H9 (cell line): ENCODE measurements at regions not wholly inside any gene's neighbourhood (a gene's known extent, or its start where the extent isn't known, plus 50 kb on each side); places are given as distances from the start of the nearest gene placed in this dataset.

Source experiments
- DNase-seq: peaks from one replicate; pipeline ENCODE4 v3.0.0-alpha.2; 2017
- H2AFZ ChIP-seq: one replicate; pipeline ENCODE4 v1.6.1; 2013; ENCODE audit warnings: mild to moderate bottlenecking, low read length, control low read depth, moderate library complexity
- H2AK5ac ChIP-seq: 2 replicates; pipeline ENCODE4 v1.6.1; 2013; ENCODE audit warnings: low read length, control low read depth, mixed read lengths; ENCODE audit not compliant: insufficient read length
- H2BK120ac ChIP-seq: one replicate; pipeline ENCODE4 v1.6.1; 2013; ENCODE audit warnings: low read depth, mild to moderate bottlenecking, low read length, control low read depth, inconsistent platforms; ENCODE audit not compliant: poor library complexity, severe bottlenecking
- H2BK12ac ChIP-seq: 2 replicates; pipeline ENCODE4 v1.6.1; 2013; ENCODE audit warnings: low read length, control low read depth, mixed read lengths, low read depth; ENCODE audit not compliant: insufficient read length
- H2BK15ac ChIP-seq: 2 replicates; pipeline ENCODE4 v1.6.1; 2013; ENCODE audit warnings: low read depth, low read length, control low read depth
- H2BK20ac ChIP-seq: one replicate; pipeline ENCODE4 v1.6.1; 2013; ENCODE audit warnings: low read depth, mild to moderate bottlenecking, low read length, control low read depth, inconsistent platforms; ENCODE audit not compliant: poor library complexity, severe bottlenecking
- H2BK5ac ChIP-seq: 2 replicates; pipeline ENCODE4 v1.6.1; 2013; ENCODE audit warnings: low read length, control low read depth, mixed read lengths; ENCODE audit not compliant: insufficient read length
- H3K14ac ChIP-seq: 2 replicates; pipeline ENCODE4 v1.6.1; 2013; ENCODE audit warnings: low read length, control low read depth; ENCODE audit not compliant: insufficient read depth
- H3K18ac ChIP-seq: 2 replicates; pipeline ENCODE4 v1.6.1; 2013; ENCODE audit warnings: low read depth, mild to moderate bottlenecking, mixed read lengths, low read length, control low read depth; ENCODE audit not compliant: insufficient read length
- H3K23ac ChIP-seq: 2 replicates; pipeline ENCODE4 v1.6.1; 2013; ENCODE audit warnings: low read length, control low read depth, mixed read lengths, low read depth; ENCODE audit not compliant: insufficient read length
- H3K23me2 ChIP-seq: 2 replicates; pipeline ENCODE4 v1.6.1; 2013; ENCODE audit warnings: low read depth, mild to moderate bottlenecking, mixed read lengths, low read length, control low read depth; ENCODE audit not compliant: insufficient read length, poor library complexity, severe bottlenecking
- H3K27ac ChIP-seq: 2 replicates; pipeline ENCODE4 v1.5.1; 2013; ENCODE audit warnings: low read length, control low read depth, mixed read lengths, low read depth; ENCODE audit not compliant: insufficient read length
- H3K27me3 ChIP-seq: 2 replicates; pipeline ENCODE4 v1.6.1; 2013; ENCODE audit warnings: low read length, control low read depth, inconsistent platforms; ENCODE audit not compliant: insufficient read depth
- H3K4ac ChIP-seq: 2 replicates; pipeline ENCODE4 v1.6.1; 2013; ENCODE audit warnings: low read depth, mild to moderate bottlenecking, control low read depth, inconsistent platforms, low read length, moderate library complexity
- H3K4me1 ChIP-seq: 2 replicates; pipeline ENCODE4 v1.6.1; 2013; ENCODE audit warnings: low read length, control low read depth, inconsistent platforms; ENCODE audit not compliant: insufficient read depth
- H3K4me2 ChIP-seq: 2 replicates; pipeline ENCODE4 v1.6.1; 2013; ENCODE audit warnings: low read length, control low read depth, mixed read lengths; ENCODE audit not compliant: insufficient read length, insufficient read depth
- H3K56ac ChIP-seq: 2 replicates; pipeline ENCODE4 v1.6.1; 2013; ENCODE audit warnings: low read depth, mild to moderate bottlenecking, mixed read lengths, low read length, control low read depth; ENCODE audit not compliant: insufficient read length
- H3K79me1 ChIP-seq: 2 replicates; pipeline ENCODE4 v1.6.1; 2013; ENCODE audit warnings: low read depth, mild to moderate bottlenecking, moderate library complexity, low read length, control low read depth, inconsistent platforms; ENCODE audit not compliant: insufficient read depth, poor library complexity, severe bottlenecking
- H3K79me2 ChIP-seq: 2 replicates; pipeline ENCODE4 v1.6.1; 2013; ENCODE audit warnings: low read length, control low read depth, inconsistent platforms; ENCODE audit not compliant: insufficient read depth
- H3K9ac ChIP-seq: 2 replicates; pipeline ENCODE4 v1.6.1; 2013; ENCODE audit warnings: low read length, control low read depth, mixed read lengths; ENCODE audit not compliant: insufficient read length; ENCODE audit errors: extremely low read depth
- H3K9me3 ChIP-seq: one replicate; pipeline ENCODE4 v1.6.1; 2013; ENCODE audit warnings: low read depth, low read length, inconsistent platforms; ENCODE audit not compliant: control insufficient read depth
- H3T11ph ChIP-seq: one replicate; pipeline ENCODE4 v1.6.1; 2013; ENCODE audit warnings: mild to moderate bottlenecking, low read length, control low read depth, inconsistent platforms
- H4K20me1 ChIP-seq: one replicate; pipeline ENCODE4 v1.6.1; 2013; ENCODE audit not compliant: control insufficient read depth, insufficient read length, insufficient read depth
- H4K5ac ChIP-seq: 2 replicates; pipeline ENCODE4 v1.6.1; 2013; ENCODE audit warnings: low read depth, mild to moderate bottlenecking, mixed read lengths, low read length, control low read depth; ENCODE audit not compliant: insufficient read length
- H4K8ac ChIP-seq: replicated peaks from 2 replicates; pipeline ENCODE4 v1.6.1; 2013; ENCODE audit warnings: low read length, control low read depth, mixed read lengths, low read depth; ENCODE audit not compliant: insufficient read length
- H4K91ac ChIP-seq: 2 replicates; pipeline ENCODE4 v1.6.1; 2013; ENCODE audit warnings: low read depth, mild to moderate bottlenecking, moderate library complexity, mixed read lengths, low read length, control low read depth; ENCODE audit not compliant: insufficient read length
- H3K27ac Mint-ChIP-seq, 3 experiments: 2 replicates in 2 of 3; 3 replicates in 1 of 3; pipeline ENCODE4 v1.8.0; 2020 to 2021; ENCODE audit warnings: mixed read lengths in 3 of 3, mild to moderate bottlenecking in 1 of 3, moderate library complexity in 1 of 3
- H3K27me3 Mint-ChIP-seq: 2 replicates; pipeline ENCODE4 v1.8.0; 2021; ENCODE audit warnings: low read depth, mild to moderate bottlenecking, moderate library complexity, mixed read lengths
- H3K36me3 Mint-ChIP-seq, 3 experiments: 2 replicates in 2 of 3; 3 replicates in 1 of 3; pipeline ENCODE4 v1.8.0; 2020 to 2021; ENCODE audit warnings: low read depth in 3 of 3, mixed read lengths in 3 of 3; ENCODE audit not compliant: insufficient read depth in 1 of 3
- H3K4me1 Mint-ChIP-seq, 2 experiments: 2 replicates each; pipeline ENCODE4 v1.8.0; 2020; ENCODE audit warnings: mixed read lengths in 2 of 2
- H3K4me3 Mint-ChIP-seq, 2 experiments: 2 replicates in 1 of 2; 3 replicates in 1 of 2; pipeline ENCODE4 v1.8.0; 2020 to 2021; ENCODE audit warnings: mild to moderate bottlenecking in 2 of 2, mixed read lengths in 2 of 2, moderate library complexity in 1 of 2
- H3K9me3 Mint-ChIP-seq, 2 experiments: 2 replicates in 1 of 2; 3 replicates in 1 of 2; pipeline ENCODE4 v1.8.0; 2020; ENCODE audit warnings: mild to moderate bottlenecking in 2 of 2, mixed read lengths in 2 of 2, moderate library complexity in 1 of 2
- CTCF ChIP-seq: fragments of 200-600 bp; sonication (generic); conservative IDR thresholded peaks from 3 replicates; pipeline ENCODE4 v1.8.0; 2021; ENCODE audit warnings: antibody characterized with exemption, mild to moderate bottlenecking
- WGBS: extraction: QIAGEN DNeasy Blood & Tissue Kit; methylation state at CpG from one replicate; pipeline ENCODE4 v1.1.7; 2013; ENCODE audit warnings: missing lambda C conversion rate, low lambda C conversion rate, mixed read lengths; ENCODE audit not compliant: insufficient read length; ENCODE audit errors: extremely low coverage; 5-methylcytosine and 5-hydroxymethylcytosine counted together

- WGBS: no CpG with 5 or more reads among the region's 10 CpGs
- Mint-ChIP-seq H3K4me3 (no peak overlapping the region), H3K9me3 (no peaks in the 10 kb centered on the region), H3K27me3 (no peaks in the 10 kb centered on the region), H3K36me3 (no peaks in the 10 kb centered on the region), H3K27ac (no peak overlapping the region), H3K4me1 (peaks cover 11 to 12% of the 10 kb centered on the region in 2 experiments)
- Histone ChIP-seq H3K4me2 (no peak overlapping the region), H2BK5ac (no peak overlapping the region), H3T11ph (no peak overlapping the region), H3K4me1 (peaks cover 3% of the 10 kb centered on the region; the same call in 1 of the 2 replicates), H3K27me3 (no peaks in the 10 kb centered on the region), H3K14ac (no peak overlapping the region), H3K27ac (no peak overlapping the region), H4K20me1 (no peaks in the 10 kb centered on the region), H3K18ac (no peak overlapping the region), H2BK15ac (no peak overlapping the region), H2BK120ac (no peak overlapping the region), H3K9ac (no peak overlapping the region), H3K9me3 (no peaks in the 10 kb centered on the region), H3K56ac (no peak overlapping the region), H3K79me2 (no peaks in the 10 kb centered on the region), H2BK12ac (no peak overlapping the region), H4K5ac (no peak overlapping the region), H4K8ac (no peak overlapping the region), H3K79me1 (no peaks in the 10 kb centered on the region), H2AFZ (no peak overlapping the region), H2AK5ac (no peak overlapping the region), H3K23me2 (no peaks in the 10 kb centered on the region), H3K23ac (no peak overlapping the region), H4K91ac (no peak overlapping the region), H2BK20ac (no peak overlapping the region), H3K4ac (no peak overlapping the region)
- DNase-seq: no peak
- TF ChIP-seq CTCF: no peak
These were observed 489.1 kb upstream of the CFAP20DC start for GRCh38 chr3:59538753-59539432.
